IMR-90 (cell line): ENCODE measurements at regions not wholly inside any gene's neighbourhood (a gene's known extent, or its start where the extent isn't known, plus 50 kb on each side); places are given as distances from the start of the nearest gene placed in this dataset.

ENCODE experiments used
- ATAC-seq: fragments of 200-7000 bp; cut with Tn5 transposase; 2 replicates; pipeline ENCODE4 v1.9.1; 2020; ENCODE audit warnings: low read depth, mild to moderate bottlenecking, moderate library complexity
- BruUV-seq: library from RNA; stranded (reverse); fragments of 400-500 nt; replicated peaks from 2 replicates; lab custom pipeline; 2021; lab: Mats Ljungman, UMichigan
- CTCF ChIA-PET: fragments of 300-600 bp; formaldehyde crosslinking; extraction: SDS; loops from one replicate; lab custom pipeline; 2021; ENCODE audit warnings: antibody characterized with exemption; lab: Yijun Ruan, JAX
- POLR2A ChIA-PET: fragments of 300-600 bp; sonication (Branson Sonifier 250); formaldehyde crosslinking; loops from one replicate; lab custom pipeline; 2022; ENCODE audit warnings: antibody characterized with exemption; ENCODE audit not compliant: unreplicated experiment; lab: Charles Lee
- DNase-seq: peaks from one replicate; pipeline ENCODE4 v3.0.0; 2013
- H2AFZ ChIP-seq: replicated peaks from 2 replicates; pipeline ENCODE3; 2013; ENCODE audit warnings: low read length, mild to moderate bottlenecking; ENCODE audit not compliant: poor library complexity
- H2AK5ac ChIP-seq: 2 replicates; pipeline ENCODE4 v1.6.1; 2013; ENCODE audit warnings: low read depth, low read length, inconsistent platforms
- H2AK9ac ChIP-seq: replicated peaks from 2 replicates; pipeline ENCODE3; 2013; ENCODE audit warnings: mild to moderate bottlenecking, low read depth, low read length, moderate library complexity; ENCODE audit not compliant: poor library complexity
- H2BK120ac ChIP-seq: 2 replicates; pipeline ENCODE4 v1.6.1; 2013; ENCODE audit warnings: low read depth, low read length, inconsistent platforms
- H2BK15ac ChIP-seq: 3 replicates; pipeline ENCODE4 v1.6.1; 2013; ENCODE audit warnings: low read depth, low read length, inconsistent platforms
- H2BK20ac ChIP-seq: 2 replicates; pipeline ENCODE4 v1.6.1; 2013; ENCODE audit warnings: low read depth, mild to moderate bottlenecking, inconsistent platforms, low read length, moderate library complexity
- H2BK5ac ChIP-seq: 2 replicates; pipeline ENCODE4 v1.6.1; 2013; ENCODE audit warnings: mild to moderate bottlenecking, low read depth, low read length, inconsistent platforms; ENCODE audit not compliant: poor library complexity, severe bottlenecking
- H3K14ac ChIP-seq: replicated peaks from 2 replicates; pipeline ENCODE4 v1.6.1; 2013; ENCODE audit warnings: low read depth, low read length, inconsistent platforms
- H3K18ac ChIP-seq: 2 replicates; pipeline ENCODE4 v1.6.1; 2013; ENCODE audit warnings: low read depth, low read length, control low read depth
- H3K23ac ChIP-seq: 2 replicates; pipeline ENCODE4 v1.6.1; 2013; ENCODE audit warnings: low read depth, low read length, inconsistent platforms
- H3K27ac ChIP-seq: 2 replicates; pipeline ENCODE4 v1.5.1; 2013; ENCODE audit warnings: mild to moderate bottlenecking, control low read depth, low read length; ENCODE audit not compliant: insufficient read depth
- H3K27me3 ChIP-seq: 2 replicates; pipeline ENCODE4 v1.6.1; 2013; ENCODE audit warnings: low read length; ENCODE audit not compliant: control insufficient read depth, insufficient read depth
- H3K36me3 ChIP-seq: 2 replicates; pipeline ENCODE4 v1.6.1; 2013; ENCODE audit warnings: low read length, mixed read lengths; ENCODE audit not compliant: control insufficient read depth, insufficient read depth
- H3K4ac ChIP-seq: 2 replicates; pipeline ENCODE4 v1.6.1; 2013; ENCODE audit warnings: low read depth, low read length, inconsistent platforms
- H3K4me1 ChIP-seq: 2 replicates; pipeline ENCODE4 v1.6.1; 2013; ENCODE audit warnings: low read length, mixed read lengths; ENCODE audit not compliant: control insufficient read depth, insufficient read depth
- H3K4me2 ChIP-seq: 2 replicates; pipeline ENCODE4 v1.6.1; 2013; ENCODE audit warnings: low read depth, mild to moderate bottlenecking, control low read depth, low read length, moderate library complexity
- H3K4me3 ChIP-seq: 2 replicates; pipeline ENCODE4 v1.5.1; 2013; ENCODE audit warnings: low read depth, mild to moderate bottlenecking, control low read depth, low read length, moderate library complexity; ENCODE audit not compliant: insufficient read depth
- H3K56ac ChIP-seq: 2 replicates; pipeline ENCODE4 v1.6.1; 2013; ENCODE audit warnings: low read length, inconsistent platforms; ENCODE audit not compliant: insufficient read depth; ENCODE audit errors: extremely low read depth
- H3K79me1 ChIP-seq, 2 experiments: 2 replicates each; pipeline ENCODE4 v1.6.1; 2013; ENCODE audit warnings: low read length in 2 of 2, inconsistent platforms in 1 of 2, low read depth in 1 of 2
- H3K9ac ChIP-seq: 2 replicates; pipeline ENCODE4 v1.6.1; 2013; ENCODE audit warnings: low read depth, low read length, control low read depth
- H3K9me1 ChIP-seq: 2 replicates; pipeline ENCODE4 v1.6.1; 2013; ENCODE audit warnings: low read length, inconsistent platforms; ENCODE audit not compliant: insufficient read depth
- H3K9me3 ChIP-seq: 2 replicates; pipeline ENCODE4 v1.6.1; 2013; ENCODE audit warnings: low read length; ENCODE audit not compliant: control insufficient read depth, insufficient read depth
- H4K20me1 ChIP-seq: 2 replicates; pipeline ENCODE4 v1.6.1; 2013; ENCODE audit warnings: low read length, inconsistent platforms; ENCODE audit not compliant: insufficient read depth
- H4K5ac ChIP-seq: 2 replicates; pipeline ENCODE4 v1.6.1; 2013; ENCODE audit warnings: mild to moderate bottlenecking, low read depth, low read length, control low read depth
- H4K8ac ChIP-seq, 2 experiments: 2 replicates each; pipeline ENCODE4 v1.6.1; 2013; ENCODE audit warnings: low read depth in 2 of 2, low read length in 2 of 2, control low read depth in 1 of 2, inconsistent platforms in 1 of 2
- H4K91ac ChIP-seq: 2 replicates; pipeline ENCODE4 v1.6.1; 2013; ENCODE audit warnings: low read depth, low read length, inconsistent platforms; ENCODE audit not compliant: insufficient read depth
- BHLHE40 ChIP-seq: fragments of 150-350 bp; IDR thresholded peaks from 2 replicates; pipeline ENCODE4 v1.6.1; 2016; ENCODE audit warnings: mild to moderate bottlenecking, low read depth, low read length
- CEBPB ChIP-seq: IDR thresholded peaks from 2 replicates; pipeline ENCODE4 v1.6.1; 2012; ENCODE audit warnings: low read depth, low read length, improper control_type of control experiment
- CHD1 ChIP-seq: IDR thresholded peaks from 2 replicates; pipeline ENCODE4 v1.6.1; 2012; ENCODE audit warnings: low read depth, low read length, improper control_type of control experiment
- FOS ChIP-seq: fragments of 150-350 bp; IDR thresholded peaks from 2 replicates; pipeline ENCODE4 v1.6.1; 2016; ENCODE audit warnings: low read depth, low read length
- MAFK ChIP-seq: IDR thresholded peaks from 2 replicates; pipeline ENCODE4 v1.6.1; 2012; ENCODE audit warnings: low read depth, low read length, improper control_type of control experiment
- MAZ ChIP-seq: IDR thresholded peaks from 2 replicates; pipeline ENCODE4 v1.6.1; 2012; ENCODE audit warnings: low read depth, mild to moderate bottlenecking, low read length, improper control_type of control experiment, moderate library complexity, borderline replicate concordance
- MXI1 ChIP-seq: IDR thresholded peaks from 2 replicates; pipeline ENCODE4 v1.6.1; 2012; ENCODE audit warnings: low read depth, mild to moderate bottlenecking, low read length, moderate library complexity, borderline replicate concordance
- NFE2L2 ChIP-seq: fragments of 150-350 bp; IDR thresholded peaks from 2 replicates; pipeline ENCODE4 v1.6.1; 2016; ENCODE audit warnings: low read depth, mild to moderate bottlenecking, low read length
- POLR2A ChIP-seq: IDR thresholded peaks from 2 replicates; pipeline ENCODE4 v1.6.1; 2012; ENCODE audit warnings: mild to moderate bottlenecking, low read depth, low read length
- RAD21 ChIP-seq: IDR thresholded peaks from 2 replicates; pipeline ENCODE4 v1.6.1; 2012; ENCODE audit warnings: low read length, improper control_type of control experiment
- RCOR1 ChIP-seq: IDR thresholded peaks from 2 replicates; pipeline ENCODE4 v1.6.1; 2012; ENCODE audit warnings: mild to moderate bottlenecking, low read length, improper control_type of control experiment; ENCODE audit not compliant: insufficient replicate concordance
- RFX5 ChIP-seq: IDR thresholded peaks from 2 replicates; pipeline ENCODE4 v1.8.0; 2012; ENCODE audit warnings: low read depth, mild to moderate bottlenecking, low read length, moderate library complexity
- SMC3 ChIP-seq: fragments of 150-350 bp; IDR thresholded peaks from 2 replicates; pipeline ENCODE4 v1.6.1; 2016; ENCODE audit warnings: low read depth, mild to moderate bottlenecking, antibody characterized with exemption, low read length, moderate library complexity
- whole genome bisulfite sequencing, 2 experiments: methylation state at CpG; one replicate each; pipeline versions ENCODE4 v1.1.5 to v1.1.7; 2013; ENCODE audit warnings: missing lambda C conversion rate in 2 of 2; ENCODE audit not compliant: insufficient read length in 1 of 2; ENCODE audit errors: extremely low coverage in 2 of 2; 5-methylcytosine and 5-hydroxymethylcytosine counted together
- dilution Hi-C: fragments of 300-500 bp; cut with HindIII; formaldehyde crosslinking; loops from one replicate; pipeline ENCODE4 v1.14.3; 2018; ENCODE audit warnings: low sequenced_read_pairs; ENCODE audit not compliant: unreplicated experiment
- in situ Hi-C: fragments of 300-500 bp; cut with MboI; formaldehyde crosslinking; loops from 3 replicates; pipeline ENCODE4 v1.14.3; 2019; ENCODE audit warnings: low sequenced_read_pairs, inconsistent platforms, mixed read lengths
- intact Hi-C: fragments of 100-400 bp; cut with micrococcal nuclease; formaldehyde crosslinking; loops from 2 replicates; pipeline ENCODE4 v1.10.0; 2022
- TF ChIP-seq, protein P1 (sequence below): conservative IDR thresholded peaks from 2 replicates; pipeline ENCODE4 v1.5.1; 2012; ENCODE audit warnings: mild to moderate bottlenecking, low read depth, low read length, improper control_type of control experiment
- TF ChIP-seq, protein P2 (sequence below): fragments of 150-350 bp; IDR thresholded peaks from 2 replicates; pipeline ENCODE4 v1.6.1; 2016; ENCODE audit warnings: low read depth, mild to moderate bottlenecking, low read length, moderate library complexity, borderline replicate concordance
- TF ChIP-seq, protein P3 (sequence below): fragments of 150-350 bp; IDR thresholded peaks from 2 replicates; pipeline ENCODE4 v1.6.1; 2017; ENCODE audit warnings: mild to moderate bottlenecking, antibody characterized with exemption, low read length, low read depth

DNA sequence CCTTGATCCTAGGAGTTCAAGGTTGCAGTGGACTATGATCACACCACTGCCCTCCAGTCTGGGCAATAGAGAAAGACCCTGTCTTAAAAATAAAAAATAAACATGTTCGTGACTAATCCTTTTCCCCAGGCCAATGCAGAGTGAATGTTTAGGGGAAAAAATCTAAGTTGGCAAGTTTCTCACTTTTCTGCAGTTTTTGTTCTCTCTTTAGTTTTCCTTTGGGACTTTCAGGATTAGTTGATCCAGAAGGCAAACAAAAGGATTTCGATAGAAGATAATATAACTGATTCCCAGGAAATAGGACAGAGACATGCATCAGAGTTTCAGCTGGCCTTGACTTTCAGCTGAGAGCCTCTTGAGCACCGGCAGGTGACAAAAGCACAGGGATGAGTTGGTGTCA lies 53.3 kb downstream of the SOD2 start:
- Histone ChIP-seq H2BK20ac (no peak overlapping the region), H2AK9ac (no peak overlapping the region), H2BK15ac (no peak overlapping the region), H3K9me3 (no peaks in the 10 kb centered on the region), H2BK120ac (no peak overlapping the region), H3K4me1 (peaks cover 2% of the 10 kb centered on the region; the same call in 1 of the 2 replicates), H3K56ac (no peak overlapping the region), H3K23ac (no peak overlapping the region), H4K8ac (no peak overlapping the region), H3K14ac (no peak overlapping the region), H4K5ac (no peak overlapping the region), H3K4ac (no peak overlapping the region), H3K27me3 (no peaks in the 10 kb centered on the region), H3K9ac (no peak overlapping the region), H3K18ac (no peak overlapping the region), H4K20me1 (no peaks in the 10 kb centered on the region), H2AK5ac (no peak overlapping the region), H2BK5ac (no peak overlapping the region), H3K79me1 (no peaks in the 10 kb centered on the region), H2AFZ (no peak overlapping the region), H3K4me3 (no peak overlapping the region), H3K36me3 (no peaks in the 10 kb centered on the region), H3K27ac (no peak overlapping the region), H3K9me1 (no peaks in the 10 kb centered on the region), H4K91ac (no peak overlapping the region), H3K4me2 (no peak overlapping the region)
- no TSS peak for BruUV-seq
- DNase-seq (no peak), ATAC-seq (no peak)
- in situ Hi-C loops: no loop called here
- CTCF ChIA-PET: no interaction called here
- TF ChIP-seq POLR2A (no peak), CHD1 (no peak), RFX5 (no peak), RCOR1 (no peak), FOS (no peak), MAZ (no peak), NFE2L2 (no peak), MAFK (no peak), RAD21 (no peak), SMC3 (no peak), MXI1 (no peak), CEBPB (no peak), BHLHE40 (no peak)
- TF ChIP-seq, protein P1, sequence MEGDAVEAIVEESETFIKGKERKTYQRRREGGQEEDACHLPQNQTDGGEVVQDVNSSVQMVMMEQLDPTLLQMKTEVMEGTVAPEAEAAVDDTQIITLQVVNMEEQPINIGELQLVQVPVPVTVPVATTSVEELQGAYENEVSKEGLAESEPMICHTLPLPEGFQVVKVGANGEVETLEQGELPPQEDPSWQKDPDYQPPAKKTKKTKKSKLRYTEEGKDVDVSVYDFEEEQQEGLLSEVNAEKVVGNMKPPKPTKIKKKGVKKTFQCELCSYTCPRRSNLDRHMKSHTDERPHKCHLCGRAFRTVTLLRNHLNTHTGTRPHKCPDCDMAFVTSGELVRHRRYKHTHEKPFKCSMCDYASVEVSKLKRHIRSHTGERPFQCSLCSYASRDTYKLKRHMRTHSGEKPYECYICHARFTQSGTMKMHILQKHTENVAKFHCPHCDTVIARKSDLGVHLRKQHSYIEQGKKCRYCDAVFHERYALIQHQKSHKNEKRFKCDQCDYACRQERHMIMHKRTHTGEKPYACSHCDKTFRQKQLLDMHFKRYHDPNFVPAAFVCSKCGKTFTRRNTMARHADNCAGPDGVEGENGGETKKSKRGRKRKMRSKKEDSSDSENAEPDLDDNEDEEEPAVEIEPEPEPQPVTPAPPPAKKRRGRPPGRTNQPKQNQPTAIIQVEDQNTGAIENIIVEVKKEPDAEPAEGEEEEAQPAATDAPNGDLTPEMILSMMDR: no peak
- TF ChIP-seq, protein P2, sequence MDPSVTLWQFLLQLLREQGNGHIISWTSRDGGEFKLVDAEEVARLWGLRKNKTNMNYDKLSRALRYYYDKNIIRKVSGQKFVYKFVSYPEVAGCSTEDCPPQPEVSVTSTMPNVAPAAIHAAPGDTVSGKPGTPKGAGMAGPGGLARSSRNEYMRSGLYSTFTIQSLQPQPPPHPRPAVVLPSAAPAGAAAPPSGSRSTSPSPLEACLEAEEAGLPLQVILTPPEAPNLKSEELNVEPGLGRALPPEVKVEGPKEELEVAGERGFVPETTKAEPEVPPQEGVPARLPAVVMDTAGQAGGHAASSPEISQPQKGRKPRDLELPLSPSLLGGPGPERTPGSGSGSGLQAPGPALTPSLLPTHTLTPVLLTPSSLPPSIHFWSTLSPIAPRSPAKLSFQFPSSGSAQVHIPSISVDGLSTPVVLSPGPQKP: no peak
- TF ChIP-seq, protein P3, sequence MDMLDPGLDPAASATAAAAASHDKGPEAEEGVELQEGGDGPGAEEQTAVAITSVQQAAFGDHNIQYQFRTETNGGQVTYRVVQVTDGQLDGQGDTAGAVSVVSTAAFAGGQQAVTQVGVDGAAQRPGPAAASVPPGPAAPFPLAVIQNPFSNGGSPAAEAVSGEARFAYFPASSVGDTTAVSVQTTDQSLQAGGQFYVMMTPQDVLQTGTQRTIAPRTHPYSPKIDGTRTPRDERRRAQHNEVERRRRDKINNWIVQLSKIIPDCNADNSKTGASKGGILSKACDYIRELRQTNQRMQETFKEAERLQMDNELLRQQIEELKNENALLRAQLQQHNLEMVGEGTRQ: no peak
- intact Hi-C loops: no loop called here
- dilution Hi-C loops: no loop called here
- no CpG with 5 or more reads among the region's 3 CpGs for WGBS, 2 experiments
- POLR2A ChIA-PET: no interaction called here
